Suppressor macrophage (primary cell): ENCODE measurements at regions not wholly inside any gene's neighbourhood (a gene's known extent, or its start where the extent isn't known, plus 50 kb on each side); places are given as distances from the start of the nearest gene placed in this dataset.

Experiments
- DNase-seq, 4 experiments: peaks; one replicate each; pipeline ENCODE4 v3.0.0-alpha.2; 2020 to 2022

DNA sequence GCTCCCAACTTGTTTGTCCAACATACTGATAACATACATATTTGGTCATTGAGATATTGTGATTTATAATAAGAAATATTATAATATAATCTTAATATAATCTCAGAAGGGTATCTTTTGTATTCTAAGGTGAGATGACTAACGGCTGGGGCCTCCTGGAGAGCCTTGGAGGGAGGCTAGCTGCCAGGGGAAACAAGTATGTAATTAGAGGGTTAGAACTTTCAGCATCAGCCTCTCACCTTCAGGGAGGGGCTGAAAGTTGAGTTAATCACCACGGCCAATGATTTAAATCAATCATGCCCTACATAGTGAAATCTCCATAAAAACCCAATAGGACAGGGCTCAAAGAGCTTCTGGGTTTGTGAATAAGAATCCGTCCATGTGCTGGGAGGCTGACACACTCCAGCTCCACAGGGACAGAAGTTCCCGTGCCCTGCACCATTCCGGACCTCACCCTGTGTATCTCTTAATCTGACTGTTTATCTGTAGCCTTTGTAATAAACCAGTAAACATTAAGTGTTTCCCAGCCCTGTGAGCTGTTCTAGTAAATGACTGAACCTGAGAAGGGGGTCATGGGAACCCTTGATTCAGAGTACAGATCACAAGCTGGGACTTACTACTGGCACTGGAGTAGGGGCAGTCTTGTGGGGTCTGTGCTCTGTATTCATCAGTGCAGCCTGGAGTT lies 86.3 kb upstream of the STEAP1B start:
- no peak for DNase-seq

- peak in 1 of 4 experiments; percentile 49 for DNase-seq
Observed at GRCh38 chr7:22584179-22584578, 84.2 kb upstream of the STEAP1B start.

GRCh38 chr7:22582863-22583622 lies 83.1 kb upstream of the STEAP1B start:
- no peak for DNase-seq

DNA sequence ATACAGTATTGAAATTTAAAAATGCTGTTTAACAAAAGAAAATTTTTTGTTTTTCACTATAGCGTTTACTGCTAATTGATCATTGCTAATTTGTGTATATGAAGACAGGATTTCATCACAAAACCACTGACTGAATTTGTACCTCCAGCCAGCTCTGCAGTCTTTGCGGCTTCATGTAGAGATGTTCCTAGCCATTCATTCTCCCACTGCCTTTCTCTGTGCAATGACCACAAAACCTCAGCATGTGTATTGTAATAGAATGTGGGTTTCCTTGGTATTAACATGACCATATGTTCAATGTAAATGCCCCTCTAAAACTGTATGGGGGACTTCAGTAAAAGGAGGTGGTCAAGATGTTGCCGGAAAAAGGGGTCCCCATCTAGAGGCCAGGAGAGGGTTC lies 81.1 kb upstream of the STEAP1B start:
- no peak for DNase-seq

- no peak for DNase-seq
Observed at GRCh38 chr7:22579961-22580360, 80.0 kb upstream of the STEAP1B start.

GRCh38 chr7:22578007-22578733 lies 78.2 kb upstream of the STEAP1B start:
- peak; percentile 28 to 71 (median 46) for DNase-seq

DNA sequence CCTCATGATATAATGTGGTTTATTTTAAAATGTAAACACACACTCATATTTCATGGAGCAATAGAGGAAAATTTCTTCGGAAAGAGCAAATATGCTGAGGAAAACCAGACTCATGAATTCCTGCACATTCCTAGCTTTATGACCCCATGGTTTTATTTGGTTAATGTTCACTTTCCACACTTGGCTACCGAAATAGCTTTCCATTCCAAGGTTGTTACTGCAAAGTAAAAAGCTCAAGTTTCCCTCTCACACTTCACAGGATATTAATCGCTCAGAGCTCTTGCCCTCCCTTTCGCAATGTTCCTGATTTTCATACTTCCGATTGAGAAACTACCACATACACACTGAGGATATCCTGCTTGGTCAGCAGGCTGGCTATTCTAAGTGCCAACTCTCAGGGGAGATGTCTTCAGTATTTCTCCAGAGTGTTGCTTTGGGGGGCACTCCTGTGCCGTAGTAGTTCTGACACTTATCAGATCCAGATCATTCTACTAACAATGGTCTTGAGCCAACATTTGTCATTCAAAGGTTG lies 77.5 kb upstream of the STEAP1B start:
- peak; percentile 72 to 93 (median 83) for DNase-seq

DNA sequence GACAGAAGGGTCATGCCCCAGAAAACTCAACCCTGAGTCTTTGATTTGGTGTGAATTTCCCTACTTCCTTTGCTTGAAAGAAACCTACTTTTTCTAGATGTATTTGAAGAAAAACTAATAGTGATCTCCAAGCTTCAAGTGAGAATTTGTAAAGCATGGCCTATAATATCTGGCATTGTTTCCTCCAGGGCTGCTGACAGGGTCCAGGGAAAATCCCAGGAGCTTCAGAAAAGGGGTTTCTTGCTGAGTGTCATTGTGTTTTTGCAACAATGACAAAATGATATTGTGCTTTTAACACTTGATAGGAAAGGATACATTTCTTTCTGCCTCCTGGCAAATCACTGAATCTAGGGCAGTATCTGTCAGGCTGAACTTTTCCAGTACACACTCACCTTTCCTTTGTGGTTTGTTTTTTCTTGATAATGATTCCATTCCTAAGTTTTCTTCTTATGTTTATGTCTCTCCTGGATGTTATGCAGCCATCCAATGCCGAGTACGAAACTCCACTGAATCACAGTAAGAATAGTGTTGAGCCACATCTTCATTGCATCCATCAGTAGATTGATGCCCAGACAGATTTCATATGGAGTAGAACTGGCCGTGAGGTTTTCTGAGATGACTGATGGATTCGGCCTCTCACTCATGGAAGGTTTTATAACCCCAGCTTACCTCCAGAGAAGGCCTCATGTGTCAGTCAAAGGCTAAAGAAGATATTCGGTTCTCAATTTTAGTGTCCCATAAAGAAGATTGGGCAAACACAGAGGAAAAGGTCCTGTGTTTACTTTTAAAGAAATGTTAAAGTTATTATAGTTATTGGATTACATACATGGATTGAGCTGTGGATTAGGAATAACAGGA lies 76.9 kb upstream of the STEAP1B start:
- DNase-seq: no peak

- peak; percentile 36 to 85 (median 63) for DNase-seq
Observed at GRCh38 chr7:22574754-22575520, 74.9 kb upstream of the STEAP1B start.

- DNase-seq: no peak
Observed at GRCh38 chr7:22572937-22573336, 72.9 kb upstream of the STEAP1B start.

GRCh38 chr7:22572292-22572691 lies 72.3 kb upstream of the STEAP1B start:
- no peak for DNase-seq

DNA sequence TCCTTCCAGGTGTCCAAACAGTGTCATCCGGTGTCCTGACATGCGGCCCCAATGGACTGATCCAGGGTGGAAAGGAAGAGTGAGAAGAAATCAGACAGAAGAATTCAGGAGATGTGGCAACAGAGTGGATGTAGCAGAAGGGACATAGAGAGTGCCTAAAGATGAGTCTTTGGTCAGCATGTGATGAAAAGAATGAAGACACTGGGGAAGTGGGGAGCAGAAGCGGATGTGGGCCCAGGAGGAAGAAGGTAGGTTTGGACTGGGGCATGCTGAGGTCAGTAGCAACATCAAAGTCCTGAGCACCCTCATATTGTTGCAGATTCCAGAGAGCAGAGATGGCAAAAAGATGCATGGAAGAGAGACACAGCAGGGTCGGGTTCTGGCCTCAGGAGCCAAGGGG lies 71.8 kb upstream of the STEAP1B start:
- peak; percentile 22 to 63 (median 51) for DNase-seq

DNA sequence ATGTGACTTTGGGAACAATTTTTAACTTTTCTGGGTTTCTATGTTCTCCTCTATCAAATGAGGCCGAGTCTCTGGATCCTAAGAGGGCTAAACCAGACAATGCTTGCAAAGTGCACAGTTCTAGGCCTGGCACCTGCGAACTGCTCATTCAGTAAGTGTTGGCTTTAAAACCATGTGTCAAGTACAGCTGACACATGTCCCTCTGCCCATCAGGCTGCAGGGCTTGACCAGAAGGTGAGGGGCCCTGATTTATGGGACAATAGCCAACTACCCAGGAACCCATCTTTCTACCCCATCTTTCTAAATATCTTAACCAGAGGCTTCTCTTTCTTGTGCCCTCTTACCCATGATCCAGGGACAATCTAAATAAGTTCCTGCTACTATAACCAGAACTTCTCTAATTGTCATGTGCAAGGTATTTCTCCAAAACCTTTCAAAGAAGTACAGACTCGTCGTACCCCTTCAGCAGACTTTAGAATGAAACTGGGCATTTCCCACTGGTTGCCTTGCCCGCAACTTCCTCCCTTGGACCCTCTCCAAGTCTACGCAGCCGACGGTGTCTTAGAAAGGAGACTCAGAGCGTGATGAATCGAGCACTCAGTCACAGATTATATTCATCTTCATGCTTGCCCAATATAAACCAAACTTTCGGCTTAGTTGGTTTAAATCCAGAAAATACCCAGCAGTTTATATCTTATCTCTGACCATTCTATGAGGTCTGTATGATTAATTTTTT lies 69.8 kb upstream of the STEAP1B start:
- peak; percentile 82 to 93 (median 88) for DNase-seq

DNA sequence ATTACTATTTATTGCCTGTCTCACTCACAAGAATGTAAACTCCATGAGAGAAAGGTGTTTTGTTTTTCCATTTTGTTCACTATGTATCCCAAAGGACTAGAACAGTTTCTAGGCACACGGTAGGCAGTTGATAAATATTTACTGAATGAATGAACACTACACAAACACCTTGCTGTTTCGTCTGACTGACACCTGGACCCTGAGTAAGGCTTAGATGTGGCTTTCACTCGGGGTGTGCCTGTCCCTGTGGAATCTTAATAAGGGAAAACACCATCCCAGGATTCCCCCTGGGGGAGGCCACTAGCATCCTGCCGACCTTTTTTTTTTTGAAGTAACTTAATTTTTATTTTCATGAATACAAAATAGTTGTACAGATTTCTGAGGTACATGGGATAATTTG lies 66.6 kb upstream of the STEAP1B start:
- DNase-seq: no peak

GRCh38 chr7:22566176-22566575 lies 66.2 kb upstream of the STEAP1B start:
- DNase-seq: no peak

DNA sequence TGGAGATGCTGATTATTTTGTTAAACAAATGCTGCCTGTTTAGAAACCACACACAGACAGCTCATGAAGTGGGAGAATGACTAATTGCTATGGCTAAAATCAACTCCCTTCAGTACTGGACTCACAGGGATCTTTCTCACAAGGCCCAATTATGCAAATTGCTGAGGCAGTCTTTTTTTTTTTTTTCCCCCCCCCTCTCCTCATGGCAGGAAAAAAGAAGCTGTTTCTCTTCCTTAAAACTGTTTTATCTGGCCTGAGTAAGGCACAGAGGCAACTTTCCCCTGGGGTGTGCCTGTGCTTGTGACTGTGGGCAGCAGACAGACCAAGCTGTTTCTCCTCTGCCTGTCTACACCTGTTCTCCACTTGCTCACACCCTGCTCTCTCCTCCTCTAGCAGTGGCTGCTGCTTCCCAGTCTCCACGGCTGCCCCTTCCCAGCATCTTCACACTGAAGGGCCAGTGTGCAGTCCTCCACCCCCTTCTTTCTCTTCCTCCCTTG lies 65.4 kb upstream of the STEAP1B start:
- DNase-seq: peak; percentile 57 to 77 (median 70)

DNA sequence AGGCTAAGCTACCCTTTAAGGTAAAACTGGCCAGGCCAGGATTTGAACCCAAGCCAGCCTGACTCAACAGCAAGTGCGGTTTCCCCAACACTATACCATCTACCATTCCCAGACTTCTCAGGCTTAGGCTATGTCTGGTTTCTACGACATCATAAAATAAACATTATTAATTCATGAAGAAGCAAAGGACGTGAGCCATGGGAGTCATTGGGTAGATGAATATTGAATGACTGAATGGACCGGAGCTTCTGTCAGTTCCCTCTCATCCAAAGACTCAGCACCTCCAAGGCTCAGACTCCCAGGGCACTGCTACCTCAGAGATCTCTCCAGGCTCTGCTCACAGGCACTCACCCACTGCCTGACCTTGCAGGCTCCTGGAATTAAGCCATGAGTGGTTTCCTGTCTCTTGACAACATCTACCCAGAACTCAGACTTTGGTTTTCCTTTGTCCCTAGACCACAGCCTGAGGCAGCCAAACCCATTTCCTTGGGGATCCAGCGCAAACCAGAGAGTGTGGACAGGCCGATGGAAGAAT lies 64.6 kb upstream of the STEAP1B start:
- no peak for DNase-seq

DNA sequence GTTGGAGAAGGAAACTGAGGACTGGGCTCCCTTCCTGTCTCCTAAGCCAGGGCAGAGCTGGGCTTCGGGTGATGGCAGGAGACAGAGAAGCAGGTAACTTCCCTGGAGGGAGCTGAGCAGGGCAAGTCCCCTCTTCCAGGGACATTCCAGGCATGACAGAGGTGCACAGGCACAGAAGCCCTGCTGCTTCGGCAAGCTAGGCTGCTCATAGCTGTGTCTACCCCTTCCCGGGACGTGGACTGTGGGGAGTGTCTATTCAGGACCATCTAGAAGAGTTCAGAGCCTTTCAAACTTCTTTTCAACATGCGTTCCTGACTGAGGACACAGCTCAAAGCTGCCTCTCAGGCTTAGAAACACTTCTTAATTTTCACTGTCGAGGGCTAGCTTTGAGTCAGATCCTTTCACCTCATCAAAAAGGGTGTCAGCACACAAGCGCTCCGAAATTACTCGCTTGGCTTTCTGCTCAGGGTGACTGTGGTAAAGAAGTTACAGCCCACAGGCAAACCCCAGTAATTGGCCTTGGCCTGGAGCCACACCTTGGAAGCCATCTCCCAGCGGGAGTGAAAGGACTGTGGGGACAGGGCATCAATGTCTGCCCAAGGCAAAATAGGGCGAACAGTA lies 63.7 kb upstream of the STEAP1B start:
- no peak for DNase-seq

- DNase-seq: no peak
Observed at GRCh38 chr7:22563032-22563501, 63.1 kb upstream of the STEAP1B start.
